22Rv1 (cell line): ENCODE measurements at regions not wholly inside any gene's neighbourhood (a gene's known extent, or its start where the extent isn't known, plus 50 kb on each side); places are given as distances from the start of the nearest gene placed in this dataset.

Experiments used
- CTCF ChIP-seq: fragments of 450-650 bp; IDR thresholded peaks from 2 replicates; pipeline ENCODE4 v1.5.1; 2017; ENCODE audit warnings: mild to moderate bottlenecking
- ZFX ChIP-seq: fragments of 450-650 bp; IDR thresholded peaks from 2 replicates; pipeline ENCODE4 v1.6.1; 2017; ENCODE audit warnings: antibody characterized with exemption, borderline replicate concordance

GRCh38 chr5:142465476-142465875 lies 140.7 kb upstream of the SPRY4 start:
- TF ChIP-seq CTCF, result no peak
- TF ChIP-seq ZFX, result no peak
